Left renal cortex interstitium (tissue), 4 donors: ENCODE measurements at regions not wholly inside any gene's neighbourhood (a gene's known extent, or its start where the extent isn't known, plus 50 kb on each side); places are given as distances from the start of the nearest gene placed in this dataset.

ENCODE experiments used
- DNase-seq, 4 donors: peaks; one replicate each; pipeline ENCODE4 v3.0.0-alpha.2; 2013; ENCODE audit warnings: low read depth in 4 of 4, low spot score in 2 of 4, missing footprints in 1 of 4

DNA sequence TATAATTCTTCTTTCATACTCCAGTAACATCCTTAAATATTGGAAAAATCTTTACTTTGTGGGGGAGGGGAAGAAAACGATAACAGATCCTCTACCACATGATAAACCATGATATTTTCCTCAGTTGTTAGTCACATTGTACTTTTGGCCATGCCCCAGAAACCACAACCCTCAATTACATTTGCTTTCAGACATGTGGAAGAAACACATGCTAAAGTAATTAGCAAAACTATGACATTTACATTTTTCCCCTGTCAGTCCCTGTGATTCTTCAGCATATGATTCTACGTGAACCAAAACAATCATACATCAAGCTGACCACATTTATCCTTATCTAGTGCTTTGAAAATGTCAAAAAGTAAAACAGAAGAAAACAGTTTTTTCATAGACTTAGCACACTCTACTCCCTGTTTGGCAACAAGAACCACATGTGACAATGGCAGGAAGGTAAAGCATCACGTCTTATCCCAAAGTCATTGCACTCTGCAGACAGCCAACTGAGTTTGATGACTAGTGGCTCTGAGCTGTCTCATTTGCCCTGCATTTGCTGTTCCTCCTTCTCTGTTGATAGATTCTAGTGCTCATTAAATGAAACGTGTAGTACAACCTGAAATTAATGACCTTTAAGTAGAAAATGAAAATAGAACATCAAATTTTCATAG lies 505.8 kb upstream of the MARCKS start:
- no peak for DNase-seq

DNA sequence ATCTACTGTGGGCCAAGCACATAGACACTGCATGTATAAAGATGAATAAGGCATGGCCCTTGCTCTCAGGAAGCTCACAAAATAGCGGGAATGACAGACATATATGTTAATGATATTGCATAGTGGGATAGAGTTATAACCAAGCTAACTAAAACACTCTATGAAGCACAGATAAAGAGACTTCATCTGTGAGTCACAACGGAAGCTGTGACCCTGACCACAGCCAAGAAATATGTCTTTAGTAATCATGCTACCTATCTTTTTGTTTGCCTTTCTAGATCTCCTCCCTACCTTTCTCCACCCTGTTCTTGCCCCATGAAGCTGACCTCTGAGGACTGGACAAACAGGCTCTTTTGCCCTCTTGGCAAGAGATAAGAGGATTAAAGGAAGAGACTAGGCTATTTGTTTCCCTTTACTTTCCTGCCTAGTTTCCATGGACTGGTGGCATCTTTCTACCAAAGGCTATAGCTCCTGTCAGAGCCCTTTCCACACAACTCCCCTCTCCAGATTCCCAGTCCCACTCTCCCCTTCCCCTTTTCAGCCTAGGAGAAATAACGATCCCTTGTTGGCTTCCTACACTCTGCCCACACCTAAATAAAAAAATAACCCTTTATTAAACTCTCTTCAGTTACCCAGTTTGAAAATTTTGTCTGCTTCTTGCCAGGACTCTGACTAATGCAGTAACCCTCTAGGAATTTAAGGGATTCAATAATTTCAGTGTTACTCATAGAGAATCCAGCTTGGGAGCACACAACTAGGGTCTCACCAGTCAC lies 504.9 kb upstream of the MARCKS start:
- DNase-seq, result no peak

- no peak for DNase-seq
Observed at GRCh38 chr6:113352831-113353230, 504.3 kb upstream of the MARCKS start.

DNA sequence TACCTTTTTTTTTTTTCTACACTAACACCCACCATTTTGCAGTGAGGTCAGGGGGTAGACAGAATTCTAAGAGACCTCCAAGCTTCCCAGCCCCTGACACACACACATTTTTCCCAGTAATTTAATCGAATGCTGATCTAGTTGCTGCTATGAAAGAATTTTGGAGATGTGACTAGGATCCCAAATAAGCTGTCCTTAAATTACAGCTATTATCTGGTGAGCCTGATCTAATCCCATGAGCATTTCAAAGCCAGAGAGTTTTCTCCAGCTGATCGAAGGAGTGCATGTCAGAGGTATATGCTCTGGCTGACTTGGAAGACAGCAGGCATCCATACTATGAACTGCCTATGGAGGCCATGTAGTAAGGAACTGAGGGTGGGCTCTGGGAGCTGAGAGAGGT lies 503.8 kb upstream of the MARCKS start:
- no peak for DNase-seq

GRCh38 chr6:113354204-113354895 lies 502.8 kb upstream of the MARCKS start:
- no peak for DNase-seq

DNA sequence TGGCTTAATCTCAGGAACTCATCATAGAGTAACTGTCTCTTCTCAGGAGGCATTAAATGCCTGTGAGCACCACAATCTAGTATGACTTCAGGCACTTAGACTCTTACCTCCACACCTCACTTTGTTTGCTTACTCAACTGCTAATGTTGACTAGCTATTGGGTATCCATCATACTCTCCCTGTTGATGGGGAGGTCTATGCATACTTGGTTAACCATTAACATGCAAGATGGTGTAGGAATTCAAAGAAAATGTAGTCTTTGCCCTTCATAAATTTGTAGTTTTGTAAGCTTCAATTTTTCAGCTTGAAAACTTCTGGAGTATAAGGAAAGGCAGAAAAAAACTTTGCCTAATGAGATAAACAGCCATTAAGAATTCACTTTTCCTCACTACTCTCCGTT lies 501.0 kb upstream of the MARCKS start:
- DNase-seq, result no peak

DNA sequence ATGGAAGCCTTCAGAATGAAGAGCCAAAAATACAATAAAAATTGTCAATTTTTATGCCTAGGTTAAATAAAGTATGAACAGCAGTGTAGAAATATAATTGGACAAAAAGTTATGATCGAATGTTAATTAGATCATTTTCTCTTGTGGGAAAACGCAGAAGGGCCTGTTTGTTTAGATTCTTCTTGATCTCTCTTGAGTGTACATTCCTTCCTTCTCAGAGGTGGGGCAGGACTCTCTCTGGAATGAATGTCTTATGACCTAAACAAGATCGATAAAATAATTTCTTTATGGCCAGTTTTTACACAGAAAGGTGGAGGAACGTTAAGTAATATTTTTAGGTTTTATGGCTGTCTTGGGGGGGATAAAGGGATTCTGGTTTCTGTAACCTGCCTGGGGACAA lies 500.1 kb upstream of the MARCKS start:
- DNase-seq, result no peak

DNA sequence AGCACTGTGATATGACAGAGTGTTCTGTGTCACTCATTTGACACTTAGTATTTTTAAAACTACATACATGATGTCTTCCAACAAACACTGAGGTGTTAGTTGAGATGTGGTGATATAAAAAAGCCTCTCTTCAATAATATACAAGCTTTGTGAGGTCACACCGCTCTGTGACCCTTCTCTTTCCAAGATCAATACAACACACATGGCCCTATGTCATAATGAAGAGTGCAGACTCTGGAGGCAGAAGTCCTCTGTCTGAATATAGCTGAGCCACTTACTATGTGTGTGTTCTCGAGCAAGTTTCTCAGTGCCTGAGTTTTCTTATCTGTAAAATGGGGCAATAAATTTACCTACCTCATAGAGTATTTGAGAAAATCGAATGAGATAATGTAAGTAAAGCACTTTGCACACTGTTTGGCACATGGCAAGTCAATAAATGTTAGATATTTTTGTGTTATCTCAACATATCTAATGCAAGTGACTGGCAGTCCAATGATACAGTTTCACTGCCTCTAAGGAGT lies 499.0 kb upstream of the MARCKS start:
- no peak for DNase-seq

- DNase-seq, result no peak
Observed at GRCh38 chr6:113359155-113360140, 497.7 kb upstream of the MARCKS start.

- no peak for DNase-seq
Observed at GRCh38 chr6:113361014-113361645, 496.0 kb upstream of the MARCKS start.

GRCh38 chr6:113362301-113363047 lies 494.7 kb upstream of the MARCKS start:
- no peak for DNase-seq

- no peak for DNase-seq
Observed at GRCh38 chr6:113363048-113363798, 493.9 kb upstream of the MARCKS start.

- no peak for DNase-seq
Observed at GRCh38 chr6:113363866-113364265, 493.3 kb upstream of the MARCKS start.

GRCh38 chr6:113364766-113365165 lies 492.4 kb upstream of the MARCKS start:
- no peak for DNase-seq

GRCh38 chr6:113365191-113365590 lies 492.0 kb upstream of the MARCKS start:
- DNase-seq, result no peak

DNA sequence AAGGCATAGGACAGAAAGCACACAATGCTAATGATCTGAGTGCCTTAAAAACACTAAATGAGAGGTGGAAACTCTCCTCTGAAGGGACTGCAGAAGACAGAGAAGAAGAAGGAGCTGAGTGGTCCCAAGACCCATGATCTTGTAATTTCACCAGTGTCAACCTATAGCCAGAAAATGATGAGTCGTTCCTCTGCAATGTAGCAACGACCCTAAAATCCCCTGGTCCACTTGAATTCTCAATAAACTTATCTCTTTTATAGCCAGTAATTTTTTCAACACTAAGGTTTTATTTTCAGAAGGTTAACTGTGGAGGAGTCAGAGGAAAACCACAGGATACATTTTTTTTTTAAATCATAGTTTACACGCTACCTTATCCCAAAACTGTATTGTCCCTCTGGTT lies 490.6 kb upstream of the MARCKS start:
- DNase-seq, result no peak

DNA sequence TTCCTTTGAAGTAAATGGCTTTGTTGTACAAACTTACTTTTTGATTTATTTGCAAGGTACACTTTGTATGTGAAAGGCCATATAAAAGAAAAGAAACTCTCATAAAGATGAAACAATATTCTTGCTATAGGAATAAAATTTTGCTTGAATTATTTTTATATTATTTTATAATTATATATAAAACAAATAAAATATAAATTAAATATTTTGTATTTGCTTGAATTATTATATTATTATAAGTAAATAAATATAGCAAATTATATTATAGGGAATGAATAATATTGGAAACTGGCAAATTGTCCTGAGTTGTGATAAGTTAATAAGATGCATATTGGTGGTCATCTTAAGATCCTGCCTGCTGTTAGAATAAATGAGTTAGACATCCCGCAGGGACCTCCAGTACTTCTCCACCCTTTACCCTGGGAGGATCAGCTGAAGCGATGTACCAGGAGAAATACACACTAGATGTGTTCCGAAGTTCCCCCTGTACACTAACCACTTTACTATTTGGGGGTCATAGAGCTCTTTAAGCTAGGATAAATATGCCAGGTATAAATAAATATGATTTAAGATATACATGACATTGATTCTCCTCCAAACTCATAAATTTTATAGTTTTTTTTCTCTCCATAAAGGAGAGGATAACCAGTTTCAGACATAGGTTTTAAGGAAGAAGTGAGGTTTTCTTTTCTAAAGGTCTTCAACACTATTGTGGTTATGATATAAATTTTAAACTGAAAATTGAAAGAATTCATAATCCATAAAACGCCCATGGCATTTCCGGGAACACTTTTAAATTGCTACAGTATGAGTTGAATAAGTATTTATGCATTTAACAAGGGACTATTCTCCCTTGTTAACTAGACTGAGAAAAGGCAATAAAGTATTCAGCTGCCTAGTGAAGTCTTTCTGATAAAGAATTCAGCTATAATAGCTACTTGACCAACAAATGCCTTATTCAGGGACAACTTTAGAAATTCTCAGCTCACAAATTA lies 486.3 kb upstream of the MARCKS start:
- no peak for DNase-seq
